ENCODE measurements at regions not wholly inside any gene's neighbourhood (a gene's known extent, or its start where the extent isn't known, plus 50 kb on each side); places are given as distances from the start of the nearest gene placed in this dataset.

- Histone ChIP-seq H3K23ac (ENCODE audit: low read depth, low read length) (no peak overlapping the region), H3K4me2 (ENCODE audit: low read depth, low read length) (no peak overlapping the region), H3K79me1 (ENCODE audit: low read depth in 1 of 2, low read length in 2 of 2) (no peaks in the 10 kb centered on the region), H3K18ac (ENCODE audit: low read depth, low read length) (no peak overlapping the region), H4K91ac (ENCODE audit: insufficient read depth, low read depth, low read length) (no peak overlapping the region), H4K5ac (ENCODE audit: low read depth, low read length) (no peak overlapping the region), H4K8ac (ENCODE audit: low read depth in 2 of 2, low read length in 2 of 2) (no peak overlapping the region), H3K9me3 (ENCODE audit: control insufficient read depth, insufficient read depth, low read length) (no peaks in the 10 kb centered on the region), H2AFZ (replicated peaks; ENCODE audit: low read length, poor library complexity) (no peak overlapping the region), H2BK20ac (ENCODE audit: low read depth, low read length) (no peak overlapping the region), H2BK5ac (ENCODE audit: low read depth, low read length, poor library complexity, severe bottlenecking) (no peak overlapping the region), H3K36me3 (ENCODE audit: control insufficient read depth, insufficient read depth, low read length) (no peaks in the 10 kb centered on the region), H2AK9ac (replicated peaks; ENCODE audit: low read depth, low read length, poor library complexity) (no peak overlapping the region), H3K4ac (ENCODE audit: low read depth, low read length) (no peak overlapping the region), H3K4me3 (ENCODE audit: insufficient read depth, low read depth, low read length) (no peak overlapping the region), H3K27me3 (ENCODE audit: control insufficient read depth, insufficient read depth, low read length) (no peaks in the 10 kb centered on the region), H3K4me1 (ENCODE audit: control insufficient read depth, insufficient read depth, low read length) (peaks cover 5% of the 10 kb centered on the region; the same call in 1 of the 2 replicates), H4K20me1 (ENCODE audit: insufficient read depth, low read length) (no peaks in the 10 kb centered on the region), H3K27ac (ENCODE audit: insufficient read depth, low read length) (no peak overlapping the region), H2BK15ac (ENCODE audit: low read depth, low read length) (no peak overlapping the region), H3K56ac (ENCODE audit: extremely low read depth, insufficient read depth, low read length) (no peak overlapping the region), H2BK120ac (ENCODE audit: low read depth, low read length) (no peak overlapping the region), H3K9ac (ENCODE audit: low read depth, low read length) (no peak overlapping the region), H3K14ac (replicated peaks; ENCODE audit: low read depth, low read length) (no peak overlapping the region), H3K9me1 (ENCODE audit: insufficient read depth, low read length) (no peaks in the 10 kb centered on the region), H2AK5ac (ENCODE audit: low read depth, low read length) (no peak overlapping the region)
- no peak for DNase-seq
- ChIA-PET POLR2A (ENCODE audit: unreplicated experiment) (no interaction called here), CTCF (no interaction called here)
- dilution Hi-C loops (cut with HindIII; ENCODE audit: low sequenced_read_pairs, unreplicated experiment): no loop called here
- TF ChIP-seq MXI1 (IDR thresholded peaks at IDR 0.05; ENCODE audit: borderline replicate concordance, low read depth, low read length) (no peak), RAD21 (IDR thresholded peaks at IDR 0.05; ENCODE audit: low read length) (no peak), MAZ (IDR thresholded peaks at IDR 0.05; ENCODE audit: borderline replicate concordance, low read depth, low read length) (no peak), POLR2A (IDR thresholded peaks at IDR 0.05; ENCODE audit: low read depth, low read length) (no peak), RFX5 (IDR thresholded peaks at IDR 0.05; ENCODE audit: low read depth, low read length) (no peak), BHLHE40 (IDR thresholded peaks at IDR 0.05; ENCODE audit: low read depth, low read length) (no peak), FOS (IDR thresholded peaks at IDR 0.05; ENCODE audit: low read depth, low read length) (no peak), CEBPB (IDR thresholded peaks at IDR 0.05; ENCODE audit: low read depth, low read length) (no peak)
- no peak for ATAC-seq (ENCODE audit: low read depth)
- intact Hi-C loops (cut with micrococcal nuclease): no loop called here
- in situ Hi-C loops (cut with MboI; ENCODE audit: low sequenced_read_pairs): loop anchor here (10.0 kb wide), 1 partner anchor 641 kb away; no protein-coding TSS in a partner anchor
- BruUV-seq (replicated peaks): no TSS peak
- no CpG with 5 or more reads among the region's 2 CpGs for WGBS, 2 experiments (ENCODE audit: extremely low coverage in 2 of 2, insufficient read length in 1 of 2)
Observed at GRCh38 chr9:108275906-108276305, 579.9 kb downstream of the ACTL7B start.
